ENCODE measurements at regions not wholly inside any gene's neighbourhood (a gene's known extent, or its start where the extent isn't known, plus 50 kb on each side); places are given as distances from the start of the nearest gene placed in this dataset.
A peak's percentile ranks its signal among the peaks of the same experiment; 100 is the strongest.
"Not testable (repeated sequence)": the region's sequence is repeated elsewhere in the genome, so short reads cannot be mapped to it uniquely, and the experiment has no call there.

DNA sequence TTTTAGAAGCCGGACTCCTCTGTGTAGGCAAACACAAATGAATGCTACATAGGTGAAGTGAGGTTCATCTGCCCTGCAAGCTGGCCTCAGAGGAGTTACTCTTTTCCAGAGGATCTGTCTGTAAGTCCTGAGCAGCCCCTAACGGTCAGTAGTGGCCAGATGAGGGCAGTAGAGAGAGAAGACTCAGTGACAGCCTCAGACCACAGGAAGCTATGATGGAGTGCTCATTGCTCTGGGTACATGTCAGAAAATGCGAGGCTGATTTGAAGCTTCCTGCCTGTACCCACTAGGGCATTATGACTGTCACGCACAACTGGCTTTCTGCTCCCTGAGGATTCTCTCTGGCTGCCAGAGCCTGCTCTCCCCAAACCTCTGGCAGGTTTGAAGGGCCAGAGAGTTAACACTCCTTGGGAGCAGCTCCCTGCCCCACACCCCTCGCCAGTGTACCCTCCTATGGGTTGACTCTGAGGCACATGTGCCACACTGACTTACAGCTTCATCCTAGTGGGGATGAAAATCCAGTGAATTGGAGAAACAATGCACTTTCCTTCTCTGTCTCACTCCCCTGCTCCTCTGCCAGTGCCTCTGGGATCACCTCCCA lies 141.5 kb downstream of the GABRG2 start:
- DNase-seq: peak; percentile 58

DNA sequence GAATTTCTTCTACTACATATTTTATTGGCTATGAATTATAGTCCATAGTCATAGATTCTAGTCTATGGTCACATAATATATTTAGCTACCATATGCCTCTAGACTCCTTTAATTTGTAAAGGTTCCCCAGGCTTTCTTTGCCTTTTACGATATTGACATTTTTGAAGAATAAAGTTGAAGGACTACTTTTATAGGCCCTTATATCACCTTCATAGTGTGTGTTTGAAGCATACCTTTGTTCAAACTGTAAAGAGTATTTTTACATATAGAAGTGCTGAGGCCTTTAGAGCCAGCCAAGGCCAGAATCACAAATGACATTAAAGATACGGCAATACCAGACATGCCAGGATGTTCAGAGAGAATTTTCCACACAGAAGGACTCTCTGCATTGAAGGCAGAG lies 147.0 kb downstream of the GABRG2 start:
- DNase-seq: no peak

DNA sequence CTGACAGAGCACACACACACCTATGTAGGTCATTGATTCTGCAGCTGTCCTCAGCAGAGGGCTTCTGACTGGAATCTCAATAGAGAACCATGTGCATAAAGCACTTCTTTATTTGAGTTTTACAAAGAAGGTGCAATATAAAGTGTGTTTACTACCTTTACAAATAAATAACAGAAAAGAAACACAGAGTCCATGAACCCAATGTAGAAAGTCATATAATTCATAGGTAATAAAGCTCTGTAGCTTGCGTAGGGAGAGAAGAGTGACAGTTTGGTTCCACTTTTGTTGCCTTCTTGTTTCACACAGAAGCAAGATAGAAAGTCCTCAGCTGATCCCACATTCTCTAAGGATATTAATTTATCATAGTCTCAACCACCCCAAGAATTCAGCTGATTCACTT lies 149.5 kb downstream of the GABRG2 start:
- no peak for DNase-seq

DNA sequence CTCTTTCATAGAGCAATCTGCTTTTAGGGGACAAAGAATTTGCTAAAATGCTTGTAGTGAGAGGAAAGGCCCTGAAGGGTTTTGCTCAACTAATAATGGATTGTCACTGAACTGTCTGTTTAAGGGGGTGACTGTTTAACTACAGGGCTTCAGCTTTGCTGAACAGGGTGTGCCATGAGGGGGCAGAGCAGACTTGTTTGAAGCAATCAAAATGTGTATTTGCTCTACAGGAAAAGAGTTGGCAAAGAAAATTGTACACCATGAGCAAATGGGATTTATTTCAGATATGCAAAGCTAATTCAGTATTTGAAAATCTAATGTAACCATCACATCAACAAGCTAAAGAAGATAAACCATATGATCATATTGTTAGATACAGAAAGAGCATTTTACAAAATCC lies 154.3 kb downstream of the GABRG2 start:
- DNase-seq: no peak

DNA sequence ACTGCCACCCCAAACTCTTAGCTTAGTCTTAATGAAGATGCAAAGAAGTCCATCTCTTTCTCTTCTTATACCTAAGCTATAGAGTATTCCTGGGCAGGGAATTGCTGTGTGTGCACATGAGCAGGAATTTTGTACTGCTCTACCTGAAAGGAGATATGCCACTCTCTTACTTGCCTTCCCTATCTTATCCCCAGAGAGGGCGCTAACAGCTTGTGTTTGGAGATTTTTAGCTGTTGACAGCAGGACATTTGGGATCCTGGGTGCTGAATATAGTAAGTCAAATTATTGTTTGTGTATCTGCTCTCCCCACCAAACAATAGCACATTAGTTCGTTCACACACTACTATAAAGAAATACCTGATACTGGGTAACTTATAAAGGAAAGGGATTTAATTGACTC lies 159.5 kb downstream of the GABRG2 start:
- DNase-seq: no peak

DNA sequence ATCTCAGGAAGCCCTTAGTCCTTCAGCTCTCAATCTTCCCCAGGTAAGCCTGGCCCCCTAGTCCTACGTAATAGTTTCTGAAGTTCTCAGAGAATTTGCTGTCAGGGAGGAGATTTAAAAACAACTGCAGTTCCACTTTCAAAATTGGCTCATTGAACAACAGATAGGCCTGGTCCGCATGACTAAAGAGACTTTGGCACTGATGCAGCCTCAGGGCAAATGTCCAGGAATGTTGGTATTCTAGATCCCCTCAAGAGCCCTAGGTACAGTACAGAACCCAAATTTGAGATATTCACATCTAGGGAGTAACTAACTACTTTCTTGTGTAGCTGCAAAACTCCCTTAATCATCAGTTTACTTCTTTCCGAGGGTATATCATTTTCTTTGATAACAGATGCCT lies 162.8 kb downstream of the GABRG2 start:
- DNase-seq: no peak

DNA sequence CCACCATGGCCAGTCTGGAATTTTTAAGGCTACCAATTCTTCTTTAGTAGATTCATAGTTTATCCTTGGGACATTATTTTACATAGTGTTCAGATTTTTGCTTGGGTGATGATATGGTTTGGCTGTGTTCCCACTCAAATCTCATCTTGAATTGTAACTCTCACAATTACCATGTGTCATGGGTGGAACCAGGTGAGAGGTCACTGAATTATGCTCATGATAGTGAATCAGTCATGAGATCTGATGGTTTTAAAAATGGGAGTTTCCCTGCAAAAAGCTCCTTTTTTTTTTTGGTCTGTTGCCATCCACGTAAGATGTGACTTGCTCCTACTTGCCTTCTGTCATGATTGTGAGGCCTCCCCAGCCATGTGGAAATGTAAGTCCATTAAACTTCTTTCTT lies 163.9 kb downstream of the GABRG2 start:
- DNase-seq: no peak

DNA sequence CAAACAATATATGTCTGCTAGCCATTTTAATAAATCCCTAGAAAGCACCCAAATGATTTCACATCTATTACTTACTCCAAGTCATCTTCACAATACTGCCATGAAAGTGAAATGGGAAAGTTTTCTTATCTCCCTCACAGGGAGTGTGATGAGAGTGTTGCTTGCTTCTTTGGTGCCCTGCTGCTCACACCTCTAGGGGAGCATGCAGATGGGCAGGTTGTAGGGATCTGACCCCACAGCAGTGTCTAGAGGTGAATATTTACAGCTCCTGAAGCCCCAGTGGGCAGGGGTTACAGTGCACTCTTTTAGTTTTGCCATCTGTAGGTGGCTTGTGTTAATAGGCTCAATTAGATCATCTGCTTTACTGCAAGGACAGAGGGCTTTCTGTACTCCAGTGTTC lies 173.2 kb downstream of the GABRG2 start:
- no peak for DNase-seq

DNA sequence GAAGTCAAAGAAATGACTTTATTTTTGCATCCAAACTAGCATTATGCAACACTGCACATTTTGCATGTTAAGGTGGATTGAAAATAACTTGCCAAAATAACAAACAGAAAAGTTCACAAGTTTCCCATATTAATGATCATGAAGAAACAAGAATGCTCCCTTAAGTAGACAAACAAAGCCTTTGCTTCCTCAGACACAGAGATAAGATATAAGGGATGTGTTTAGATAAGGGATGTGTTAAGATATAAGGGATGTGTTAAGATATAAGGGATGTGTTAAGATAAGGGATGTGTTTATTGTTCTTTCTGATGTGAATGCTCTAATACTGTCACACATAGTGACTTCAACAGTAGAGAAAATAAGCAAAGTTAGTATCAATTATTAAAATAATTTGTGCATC lies 174.8 kb downstream of the GABRG2 start:
- no peak for DNase-seq

DNA sequence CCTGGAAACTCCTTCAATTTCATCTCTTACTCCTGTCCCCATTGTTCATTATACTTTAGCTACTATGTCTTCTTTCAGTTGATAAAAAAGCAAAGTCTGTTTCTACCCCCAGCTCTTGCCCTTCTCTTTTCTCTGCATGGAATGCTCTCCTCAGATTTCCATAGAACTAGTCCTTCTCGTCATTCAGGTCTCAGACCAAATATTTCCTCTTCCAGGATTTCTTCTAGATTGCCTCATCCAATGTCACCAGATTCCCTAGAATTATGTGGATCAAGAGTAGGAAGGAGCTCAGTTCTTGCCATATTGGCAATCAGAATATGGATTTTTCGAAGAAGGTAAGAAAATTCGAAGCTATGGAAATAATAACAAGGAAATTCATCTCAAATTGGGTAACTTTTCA lies 176.1 kb downstream of the GABRG2 start:
- DNase-seq: no peak

DNA sequence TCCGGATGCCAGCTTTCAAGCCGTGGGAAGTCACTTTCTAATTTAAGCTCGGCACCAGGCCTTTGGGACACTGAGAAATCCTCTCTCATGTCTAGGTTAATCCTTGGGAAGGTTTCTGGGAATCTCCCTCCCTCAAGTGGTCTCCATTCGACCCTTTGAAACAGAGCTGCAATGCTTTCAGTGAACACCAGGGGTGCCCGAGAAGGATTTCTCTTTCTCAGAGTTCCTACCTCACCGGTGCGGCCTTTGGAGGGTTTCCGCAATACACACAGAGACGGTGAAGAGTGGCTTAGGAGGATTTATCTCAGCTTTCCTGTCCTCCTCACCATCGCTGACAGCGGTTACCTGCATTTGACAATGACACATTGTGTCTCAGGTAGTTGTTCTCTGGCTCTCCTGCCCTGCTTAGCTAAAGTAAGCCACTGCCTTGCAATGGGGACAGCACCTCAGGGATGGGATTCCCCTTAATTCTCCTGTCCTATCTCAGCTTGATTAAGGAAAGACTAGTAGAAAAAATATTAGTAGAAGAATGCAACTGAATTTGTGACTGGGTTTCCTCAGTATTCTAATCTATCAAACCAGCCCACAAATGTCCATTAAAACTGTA lies 180.6 kb downstream of the GABRG2 start:
- no peak for DNase-seq

DNA sequence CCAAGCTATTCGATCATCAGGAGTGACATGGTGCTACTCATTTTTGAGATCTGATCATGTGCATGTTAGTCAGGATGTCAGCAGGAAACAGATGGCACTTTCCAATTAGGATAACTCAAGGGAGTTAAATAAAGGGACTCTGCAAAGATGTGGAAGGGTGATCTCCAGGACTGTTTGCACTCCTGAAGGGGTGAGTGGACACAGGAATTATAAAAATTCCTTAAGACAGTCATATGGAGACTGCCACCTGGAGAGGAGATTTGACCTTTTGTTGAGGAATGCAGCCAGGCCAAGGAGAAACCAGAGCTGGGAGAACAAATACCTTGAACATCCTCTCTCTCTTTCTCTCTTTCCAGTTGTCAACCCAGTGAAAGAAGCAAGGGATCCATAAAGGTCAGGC lies 189.1 kb downstream of the GABRG2 start:
- DNase-seq: no peak

DNA sequence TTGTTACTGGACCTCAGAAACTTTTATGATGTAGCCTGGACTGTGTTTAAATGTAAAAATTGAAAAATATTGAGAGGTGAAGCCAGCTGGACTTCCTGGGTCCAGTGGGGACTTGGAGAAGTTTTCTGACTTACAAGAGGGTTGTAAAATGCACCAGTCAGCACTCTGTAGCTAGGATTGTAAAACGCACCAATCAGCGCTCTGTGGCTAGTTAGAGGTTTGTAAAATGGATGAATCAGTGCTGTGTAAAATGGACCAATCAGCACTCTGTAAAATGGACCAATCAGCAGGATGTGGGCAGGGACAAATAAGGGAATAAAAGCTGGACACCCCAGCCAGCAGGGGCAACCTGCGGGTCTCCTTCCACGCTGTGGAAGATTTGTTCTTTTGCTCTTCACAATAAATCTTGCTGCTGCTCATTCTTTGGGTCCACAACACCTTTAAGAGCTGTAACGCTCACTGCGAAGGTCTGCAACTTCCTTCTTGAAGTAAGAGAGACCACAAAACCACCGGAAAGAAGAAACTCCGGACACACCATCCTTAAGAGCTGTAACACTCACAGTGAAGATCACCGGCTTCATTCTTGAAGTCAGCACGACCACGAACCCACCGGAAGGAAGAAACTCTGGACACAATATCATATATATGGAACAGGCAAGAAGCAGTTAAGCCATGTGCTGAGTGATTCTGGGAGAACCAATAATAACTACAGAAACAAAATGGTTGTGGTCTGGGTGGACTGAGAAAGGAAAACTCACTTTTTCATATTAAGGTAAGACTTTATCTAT lies 201.3 kb downstream of the GABRG2 start:
- DNase-seq: no peak

DNA sequence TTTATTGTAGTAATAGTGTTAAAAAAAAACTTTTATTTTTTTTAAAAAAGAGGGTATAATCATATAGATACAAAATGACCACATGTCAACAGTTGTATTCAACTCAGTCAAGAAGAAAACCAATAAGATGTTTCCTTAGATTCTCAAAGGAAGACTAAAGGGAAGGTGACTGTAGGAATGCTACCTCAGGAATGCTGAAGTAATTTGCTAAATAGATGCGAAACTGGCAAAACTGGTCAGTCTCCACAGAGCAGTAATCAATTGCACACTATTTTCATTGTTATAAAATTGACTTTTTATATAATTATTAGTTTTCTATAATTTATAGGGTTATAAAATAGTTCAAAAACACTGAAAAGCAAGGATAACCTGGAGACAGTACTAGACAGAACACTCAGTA lies 204.8 kb downstream of the GABRG2 start:
- no peak for DNase-seq

DNA sequence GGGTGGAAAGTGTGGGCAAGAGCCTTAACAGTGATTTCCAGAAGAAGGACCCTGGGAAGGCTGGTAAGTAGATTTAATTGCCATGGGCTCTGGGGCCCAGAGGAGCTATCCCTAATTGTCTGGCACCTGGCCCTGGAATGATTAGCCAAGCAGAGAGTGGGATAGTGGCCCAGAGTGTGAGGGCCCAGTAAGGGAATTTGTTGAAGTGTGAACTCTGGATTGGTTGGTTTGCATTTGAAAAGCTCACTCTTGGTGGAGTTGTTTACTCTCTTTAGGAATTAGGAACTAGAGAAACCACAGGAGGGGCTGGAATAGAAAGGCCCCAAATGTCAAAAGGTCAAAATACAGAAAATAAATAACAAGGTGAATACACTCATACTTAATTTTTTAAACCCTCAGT lies 207.1 kb downstream of the GABRG2 start:
- DNase-seq: no peak

DNA sequence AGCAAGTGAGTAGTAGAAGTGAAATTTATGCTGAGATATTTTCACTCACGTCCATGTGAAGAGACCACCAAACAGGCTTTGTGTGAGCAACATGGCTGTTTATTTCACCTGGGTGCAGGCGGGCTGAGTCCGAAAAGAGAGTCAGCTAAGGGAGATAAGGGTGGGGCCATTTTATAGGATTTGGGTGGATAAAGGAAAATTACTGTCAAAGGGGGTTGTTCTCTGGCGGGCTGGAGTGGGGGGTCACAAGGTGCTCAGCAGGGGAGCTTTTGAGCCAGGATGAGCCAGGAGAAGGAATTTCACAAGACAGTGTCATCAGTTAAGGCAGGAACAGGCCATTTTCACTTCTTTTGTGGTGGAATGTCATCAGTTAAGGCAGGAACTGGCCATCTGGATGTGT lies 207.8 kb downstream of the GABRG2 start:
- not testable (repeated sequence) for DNase-seq

DNA sequence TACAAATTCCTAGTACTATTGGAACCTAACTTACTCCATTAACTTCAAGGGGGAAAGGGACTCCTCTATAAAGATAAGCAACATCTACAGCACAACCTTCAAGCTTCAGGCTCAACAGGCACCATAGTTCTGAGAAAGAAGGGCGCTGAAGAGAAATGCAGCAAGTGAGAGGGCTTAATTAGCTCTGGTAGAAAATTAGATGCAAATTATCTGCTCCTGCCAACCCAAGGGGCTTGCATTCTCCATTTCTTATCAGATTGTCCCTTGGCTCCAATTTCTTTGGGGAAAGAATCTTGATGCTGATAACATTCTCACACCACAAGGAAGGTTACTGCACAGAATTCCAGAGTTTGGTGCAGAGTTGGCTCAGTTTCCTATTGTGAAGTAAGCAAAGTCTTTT lies 214.6 kb downstream of the GABRG2 start:
- no peak for DNase-seq

DNA sequence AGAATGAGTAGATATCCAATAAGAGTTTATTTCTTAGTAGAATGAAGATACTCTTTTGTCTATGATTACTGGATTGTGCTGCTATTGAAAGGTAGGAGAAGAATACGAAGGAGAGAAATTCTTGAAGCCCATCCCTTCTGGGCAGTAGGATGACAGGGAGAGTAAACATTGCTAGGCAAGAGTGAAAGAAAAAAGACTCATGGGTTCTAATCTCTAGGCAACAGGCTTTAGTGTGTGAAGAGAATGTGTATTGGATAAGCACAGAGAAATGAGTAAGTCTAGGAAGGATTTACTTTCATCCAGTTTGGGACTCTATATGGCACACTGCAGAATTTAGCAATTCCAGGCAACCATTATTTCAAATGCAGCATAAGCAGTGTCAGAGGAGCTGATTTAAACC lies 216.0 kb downstream of the GABRG2 start:
- no peak for DNase-seq

DNA sequence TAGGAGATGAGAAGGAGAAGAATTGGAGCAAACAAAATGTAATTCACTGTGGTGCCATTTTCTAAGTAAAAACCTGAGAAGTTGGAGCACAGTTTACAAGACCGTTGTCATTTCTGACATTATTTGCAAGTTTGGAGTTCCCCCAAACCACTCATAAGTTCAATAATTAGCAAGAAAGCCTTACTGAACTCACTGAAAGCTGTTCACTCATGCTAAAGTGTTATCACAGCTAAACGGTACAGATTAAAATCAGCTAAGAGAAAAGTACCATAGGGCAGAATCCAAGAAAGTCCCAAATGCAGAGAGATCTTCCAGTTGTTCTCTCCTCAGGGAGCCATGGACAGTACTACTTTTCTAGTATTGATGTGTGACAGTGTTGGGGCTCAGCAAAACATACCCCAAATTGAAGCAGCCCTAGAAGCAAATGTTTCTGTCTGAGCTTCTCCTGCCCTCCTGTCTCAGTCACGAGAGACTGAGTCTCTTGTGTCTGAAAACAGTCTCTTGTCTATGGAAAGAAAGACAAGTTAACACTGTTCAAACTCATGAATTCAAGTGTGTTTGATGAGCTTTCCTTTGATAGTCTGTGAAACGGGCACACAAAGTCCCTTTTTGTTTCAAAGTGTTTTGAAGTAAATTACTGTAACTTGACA lies 221.2 kb downstream of the GABRG2 start:
- no peak for DNase-seq

DNA sequence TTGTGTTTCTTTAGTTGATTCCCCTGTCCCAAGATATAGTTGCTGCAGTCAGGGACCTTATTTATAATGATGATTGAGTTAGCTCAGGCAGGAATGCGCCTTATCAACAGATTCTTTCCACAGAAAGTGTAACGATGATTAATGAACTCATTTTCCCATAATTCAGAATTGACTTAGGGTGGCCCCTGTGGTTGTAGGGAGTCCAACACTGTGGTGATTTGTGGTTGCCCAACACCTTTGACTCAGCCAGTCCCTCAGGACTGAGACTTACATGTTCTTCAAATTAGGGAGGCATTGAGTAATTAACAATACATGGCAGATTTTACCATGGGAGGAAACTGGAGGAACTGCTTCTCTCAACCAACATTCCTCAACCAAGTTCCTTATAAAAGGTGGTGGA lies 221.9 kb downstream of the GABRG2 start:
- no peak for DNase-seq

DNA sequence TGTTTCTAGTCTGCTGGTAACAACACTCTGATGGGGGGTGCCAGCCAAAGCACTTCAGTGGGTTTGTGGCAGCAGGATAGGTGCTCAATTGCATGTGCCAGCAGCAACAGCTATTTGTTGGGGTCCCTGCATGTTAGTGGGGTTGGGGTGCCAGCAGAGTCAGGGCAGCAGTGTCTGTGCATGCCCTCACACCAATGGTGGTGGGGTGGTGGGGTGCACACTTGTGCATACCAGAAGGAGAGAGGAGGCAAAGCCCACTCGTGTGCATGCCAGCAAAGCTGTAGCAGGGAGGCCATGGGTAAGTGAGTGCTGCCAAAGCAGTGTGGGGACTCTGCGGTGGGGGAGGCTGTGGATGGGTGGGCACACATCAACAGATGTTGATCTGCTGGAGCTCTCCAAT lies 232.2 kb downstream of the GABRG2 start:
- no peak for DNase-seq

DNA sequence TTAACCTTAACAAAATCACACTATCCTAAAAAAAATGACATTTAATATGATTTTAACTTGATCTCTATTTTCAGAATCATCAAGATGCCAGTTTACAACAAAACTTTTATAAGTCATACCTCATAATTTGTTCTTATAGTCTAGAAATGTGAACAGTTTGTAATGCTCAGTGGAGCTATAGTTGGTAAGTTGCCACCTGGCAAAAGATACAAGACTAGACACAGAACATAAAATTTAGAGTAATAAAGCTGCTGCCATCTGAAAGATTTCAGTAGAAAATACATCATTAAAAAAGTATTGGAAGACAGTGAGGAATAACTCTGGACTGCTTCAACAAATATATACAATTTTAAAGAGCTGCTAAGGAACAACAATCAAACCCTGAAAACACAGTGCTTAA lies 233.8 kb downstream of the GABRG2 start:
- DNase-seq: no peak

DNA sequence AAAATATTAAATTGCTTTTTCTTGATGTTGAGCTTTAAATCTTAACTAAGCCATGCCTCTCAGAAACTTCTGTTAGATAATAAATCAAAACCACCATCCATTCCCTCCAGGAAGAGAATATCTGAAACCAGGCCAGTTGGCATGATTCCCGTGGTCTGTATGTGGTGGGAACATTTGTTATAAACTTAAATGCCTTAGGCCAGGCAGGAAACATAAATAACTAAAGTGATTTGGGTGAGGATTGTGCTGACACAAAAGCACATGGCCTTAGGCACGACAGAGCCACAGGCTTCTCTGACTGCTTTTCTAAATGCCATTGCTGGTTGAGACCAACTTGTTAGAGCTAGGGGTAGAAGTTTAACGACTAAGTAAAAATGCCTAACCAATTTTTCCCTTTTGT lies 255.9 kb downstream of the GABRG2 start:
- DNase-seq: peak; percentile 49

DNA sequence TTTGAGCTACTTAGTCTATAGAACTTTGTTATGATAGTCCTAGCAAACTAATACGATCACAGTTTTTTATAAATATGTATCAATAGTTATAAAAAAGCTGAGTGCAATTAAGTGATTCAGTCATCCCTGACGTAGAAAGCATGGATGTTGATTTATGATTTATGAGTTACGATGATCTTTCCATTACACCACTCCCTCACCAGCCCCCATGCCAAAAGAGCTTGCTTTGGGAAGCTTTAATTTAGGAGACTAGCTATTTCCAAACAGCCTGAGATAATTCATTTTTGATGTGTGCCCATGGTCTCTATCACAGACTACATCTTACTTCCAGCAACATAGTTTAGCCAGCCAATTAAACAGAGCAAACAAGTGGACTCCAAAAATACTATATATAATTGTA lies 256.8 kb downstream of the GABRG2 start:
- DNase-seq: no peak
